ENCODE measurements at regions not wholly inside any gene's neighbourhood (a gene's known extent, or its start where the extent isn't known, plus 50 kb on each side); places are given as distances from the start of the nearest gene placed in this dataset.

DNA sequence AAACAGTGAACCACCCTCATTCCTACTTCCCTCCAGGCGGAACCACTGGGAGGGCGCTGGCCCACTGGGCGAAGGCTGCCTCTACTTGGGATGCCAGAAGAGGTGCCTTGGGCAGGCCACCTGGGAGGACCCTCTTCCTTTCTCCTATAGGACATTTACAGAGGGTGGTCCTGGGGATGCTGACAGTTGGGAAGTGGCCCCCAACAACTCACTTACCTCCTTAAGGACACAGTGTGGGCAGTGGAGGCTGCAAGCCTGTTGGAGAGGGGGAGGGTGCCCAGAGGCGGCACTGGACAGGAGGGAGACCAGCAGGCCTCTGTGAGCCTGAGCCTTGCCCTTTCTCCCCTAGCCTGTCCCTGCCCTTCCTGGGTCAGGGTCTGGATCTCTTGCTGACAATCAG, 346.4 kb upstream of the HS6ST1 start (continued):
- TF ChIP-seq RAD21 (IDR thresholded peaks at IDR 0.05): no peak

DNA sequence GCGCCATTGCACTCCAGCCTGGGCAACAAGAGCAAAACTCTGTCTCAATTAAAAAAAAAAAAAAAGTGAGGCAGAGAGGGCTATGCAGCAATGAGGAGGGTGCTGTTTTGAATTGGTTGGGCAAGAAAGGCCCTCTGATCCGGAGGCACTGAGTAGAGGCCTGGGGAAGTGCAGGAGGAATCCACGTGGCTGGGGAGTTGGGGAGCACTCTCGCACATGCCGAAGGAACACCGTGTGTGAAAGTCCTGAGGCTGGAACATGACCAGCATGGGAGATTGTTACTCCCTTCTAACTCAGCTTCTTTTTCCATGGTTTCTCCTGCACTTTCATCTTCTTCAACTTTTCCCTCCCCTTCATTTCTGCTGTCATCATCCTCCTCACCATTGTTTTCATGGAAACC, 347.9 kb upstream of the HS6ST1 start:
- TF ChIP-seq EGR1 (IDR thresholded peaks at IDR 0.05; ENCODE audit: low read depth in 2 of 2): no peak
- TF ChIP-seq GABPA (IDR thresholded peaks at IDR 0.05 in 1 of 2, conservative IDR thresholded peaks at IDR 0.05 in 1 of 2): no peak
- TF ChIP-seq, protein P1, sequence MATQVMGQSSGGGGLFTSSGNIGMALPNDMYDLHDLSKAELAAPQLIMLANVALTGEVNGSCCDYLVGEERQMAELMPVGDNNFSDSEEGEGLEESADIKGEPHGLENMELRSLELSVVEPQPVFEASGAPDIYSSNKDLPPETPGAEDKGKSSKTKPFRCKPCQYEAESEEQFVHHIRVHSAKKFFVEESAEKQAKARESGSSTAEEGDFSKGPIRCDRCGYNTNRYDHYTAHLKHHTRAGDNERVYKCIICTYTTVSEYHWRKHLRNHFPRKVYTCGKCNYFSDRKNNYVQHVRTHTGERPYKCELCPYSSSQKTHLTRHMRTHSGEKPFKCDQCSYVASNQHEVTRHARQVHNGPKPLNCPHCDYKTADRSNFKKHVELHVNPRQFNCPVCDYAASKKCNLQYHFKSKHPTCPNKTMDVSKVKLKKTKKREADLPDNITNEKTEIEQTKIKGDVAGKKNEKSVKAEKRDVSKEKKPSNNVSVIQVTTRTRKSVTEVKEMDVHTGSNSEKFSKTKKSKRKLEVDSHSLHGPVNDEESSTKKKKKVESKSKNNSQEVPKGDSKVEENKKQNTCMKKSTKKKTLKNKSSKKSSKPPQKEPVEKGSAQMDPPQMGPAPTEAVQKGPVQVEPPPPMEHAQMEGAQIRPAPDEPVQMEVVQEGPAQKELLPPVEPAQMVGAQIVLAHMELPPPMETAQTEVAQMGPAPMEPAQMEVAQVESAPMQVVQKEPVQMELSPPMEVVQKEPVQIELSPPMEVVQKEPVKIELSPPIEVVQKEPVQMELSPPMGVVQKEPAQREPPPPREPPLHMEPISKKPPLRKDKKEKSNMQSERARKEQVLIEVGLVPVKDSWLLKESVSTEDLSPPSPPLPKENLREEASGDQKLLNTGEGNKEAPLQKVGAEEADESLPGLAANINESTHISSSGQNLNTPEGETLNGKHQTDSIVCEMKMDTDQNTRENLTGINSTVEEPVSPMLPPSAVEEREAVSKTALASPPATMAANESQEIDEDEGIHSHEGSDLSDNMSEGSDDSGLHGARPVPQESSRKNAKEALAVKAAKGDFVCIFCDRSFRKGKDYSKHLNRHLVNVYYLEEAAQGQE (IDR thresholded peaks at IDR 0.05): no peak
- TF ChIP-seq, protein P2, sequence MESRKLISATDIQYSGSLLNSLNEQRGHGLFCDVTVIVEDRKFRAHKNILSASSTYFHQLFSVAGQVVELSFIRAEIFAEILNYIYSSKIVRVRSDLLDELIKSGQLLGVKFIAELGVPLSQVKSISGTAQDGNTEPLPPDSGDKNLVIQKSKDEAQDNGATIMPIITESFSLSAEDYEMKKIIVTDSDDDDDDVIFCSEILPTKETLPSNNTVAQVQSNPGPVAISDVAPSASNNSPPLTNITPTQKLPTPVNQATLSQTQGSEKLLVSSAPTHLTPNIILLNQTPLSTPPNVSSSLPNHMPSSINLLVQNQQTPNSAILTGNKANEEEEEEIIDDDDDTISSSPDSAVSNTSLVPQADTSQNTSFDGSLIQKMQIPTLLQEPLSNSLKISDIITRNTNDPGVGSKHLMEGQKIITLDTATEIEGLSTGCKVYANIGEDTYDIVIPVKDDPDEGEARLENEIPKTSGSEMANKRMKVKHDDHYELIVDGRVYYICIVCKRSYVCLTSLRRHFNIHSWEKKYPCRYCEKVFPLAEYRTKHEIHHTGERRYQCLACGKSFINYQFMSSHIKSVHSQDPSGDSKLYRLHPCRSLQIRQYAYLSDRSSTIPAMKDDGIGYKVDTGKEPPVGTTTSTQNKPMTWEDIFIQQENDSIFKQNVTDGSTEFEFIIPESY (IDR thresholded peaks at IDR 0.05): no peak
- TF ChIP-seq JUND (IDR thresholded peaks at IDR 0.05): no peak
- TF ChIP-seq YY1 (IDR thresholded peaks at IDR 0.05): no peak
- TF ChIP-seq FOXA1 (IDR thresholded peaks at IDR 0.05): no peak
- TF ChIP-seq NR2F2 (IDR thresholded peaks at IDR 0.05): no peak
- no peak for TF ChIP-seq FOXA2 (IDR thresholded peaks at IDR 0.05)
- TF ChIP-seq HNF4A (conservative IDR thresholded peaks at IDR 0.05): no peak
- TF ChIP-seq HNF4G (IDR thresholded peaks at IDR 0.05): no peak
- TF ChIP-seq TAF1 (conservative IDR thresholded peaks at IDR 0.05): no peak
- TF ChIP-seq RXRA (IDR thresholded peaks at IDR 0.05): no peak

DNA sequence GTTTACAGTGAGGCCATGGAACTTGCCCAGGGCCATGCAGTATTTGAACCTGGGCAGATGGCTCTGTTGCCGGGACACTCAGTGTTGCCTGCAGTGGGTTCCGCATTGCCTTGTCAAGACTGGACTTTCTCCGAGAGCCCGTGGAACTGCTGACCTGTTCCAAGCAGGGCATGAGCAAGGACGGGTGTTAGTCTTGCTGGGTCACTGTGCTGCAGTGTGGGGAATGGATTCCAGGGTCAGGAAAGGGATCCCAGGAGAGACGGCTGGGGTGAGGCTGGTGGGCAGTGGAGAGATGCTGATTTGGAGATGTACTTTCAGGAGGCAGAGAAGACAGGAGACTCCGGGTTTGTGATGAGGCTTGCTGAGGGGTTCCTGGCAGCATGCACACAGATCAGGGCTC, 348.7 kb upstream of the HS6ST1 start:
- Histone ChIP-seq H3K27me3 (ENCODE audit: control insufficient read depth in 4 of 4, insufficient read depth in 4 of 4, low read length in 3 of 4) (no peaks in the 10 kb centered on the region), H3K4me1 (ENCODE audit: control insufficient read depth in 4 of 4, insufficient read depth in 4 of 4, low read length in 3 of 4) (no peaks in the 10 kb centered on the region), H3K27ac (ENCODE audit: low read depth in 1 of 2, low read length in 2 of 2) (no peak overlapping the region), H3K36me3 (ENCODE audit: control insufficient read depth in 4 of 4, insufficient read depth in 3 of 4, low read depth in 1 of 4, low read length in 3 of 4) (no peaks in the 10 kb centered on the region), H3K4me3 (ENCODE audit: low read depth in 1 of 3, low read length in 3 of 3) (no peak overlapping the region), H3K9ac (ENCODE audit: low read depth in 1 of 2, low read length in 2 of 2) (no peak overlapping the region), H3K9me3 (ENCODE audit: control insufficient read depth in 4 of 4, low read length in 3 of 4) (no peaks in the 10 kb centered on the region)
- no peak for DNase-seq (ENCODE audit: low spot score)
- 85% methylated on average over 7 of the region's 7 CpGs for WGBS
- TF ChIP-seq EGR1 (IDR thresholded peaks at IDR 0.05; ENCODE audit: low read depth in 2 of 2) (no peak), NR2F2 (IDR thresholded peaks at IDR 0.05) (no peak), HNF4A (conservative IDR thresholded peaks at IDR 0.05) (no peak), GABPA (IDR thresholded peaks at IDR 0.05 in 1 of 2, conservative IDR thresholded peaks at IDR 0.05 in 1 of 2) (no peak), HNF4G (IDR thresholded peaks at IDR 0.05) (no peak), SP1 (IDR thresholded peaks at IDR 0.05) (no peak), RAD21 (IDR thresholded peaks at IDR 0.05) (no peak), FOXA2 (IDR thresholded peaks at IDR 0.05) (no peak), FOXA1 (IDR thresholded peaks at IDR 0.05) (no peak)
- TF ChIP-seq, protein P3, sequence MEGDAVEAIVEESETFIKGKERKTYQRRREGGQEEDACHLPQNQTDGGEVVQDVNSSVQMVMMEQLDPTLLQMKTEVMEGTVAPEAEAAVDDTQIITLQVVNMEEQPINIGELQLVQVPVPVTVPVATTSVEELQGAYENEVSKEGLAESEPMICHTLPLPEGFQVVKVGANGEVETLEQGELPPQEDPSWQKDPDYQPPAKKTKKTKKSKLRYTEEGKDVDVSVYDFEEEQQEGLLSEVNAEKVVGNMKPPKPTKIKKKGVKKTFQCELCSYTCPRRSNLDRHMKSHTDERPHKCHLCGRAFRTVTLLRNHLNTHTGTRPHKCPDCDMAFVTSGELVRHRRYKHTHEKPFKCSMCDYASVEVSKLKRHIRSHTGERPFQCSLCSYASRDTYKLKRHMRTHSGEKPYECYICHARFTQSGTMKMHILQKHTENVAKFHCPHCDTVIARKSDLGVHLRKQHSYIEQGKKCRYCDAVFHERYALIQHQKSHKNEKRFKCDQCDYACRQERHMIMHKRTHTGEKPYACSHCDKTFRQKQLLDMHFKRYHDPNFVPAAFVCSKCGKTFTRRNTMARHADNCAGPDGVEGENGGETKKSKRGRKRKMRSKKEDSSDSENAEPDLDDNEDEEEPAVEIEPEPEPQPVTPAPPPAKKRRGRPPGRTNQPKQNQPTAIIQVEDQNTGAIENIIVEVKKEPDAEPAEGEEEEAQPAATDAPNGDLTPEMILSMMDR (IDR thresholded peaks at IDR 0.05; ENCODE audit: low read depth, low read length, missing input control): no peak
- TF ChIP-seq, protein P2 (IDR thresholded peaks at IDR 0.05): no peak
- TF ChIP-seq, protein P1 (IDR thresholded peaks at IDR 0.05): no peak
- TF ChIP-seq, protein P4, sequence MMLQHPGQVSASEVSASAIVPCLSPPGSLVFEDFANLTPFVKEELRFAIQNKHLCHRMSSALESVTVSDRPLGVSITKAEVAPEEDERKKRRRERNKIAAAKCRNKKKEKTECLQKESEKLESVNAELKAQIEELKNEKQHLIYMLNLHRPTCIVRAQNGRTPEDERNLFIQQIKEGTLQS (IDR thresholded peaks at IDR 0.05): no peak

More for the DNA sequence above, 347.9 kb upstream of the HS6ST1 start:
- no peak overlapping the region for H3K27ac ChIP-seq (ENCODE audit: low read depth in 1 of 2, low read length in 2 of 2)
- no peaks in the 10 kb centered on the region for H3K36me3 ChIP-seq (ENCODE audit: control insufficient read depth in 4 of 4, insufficient read depth in 3 of 4, low read depth in 1 of 4, low read length in 3 of 4)
- no peak overlapping the region for H3K4me3 ChIP-seq (ENCODE audit: low read depth in 1 of 3, low read length in 3 of 3)
- no peak for DNase-seq (ENCODE audit: low spot score)
- no peaks in the 10 kb centered on the region for H3K9me3 ChIP-seq (ENCODE audit: control insufficient read depth in 4 of 4, low read length in 3 of 4)
- H3K4me1 ChIP-seq (ENCODE audit: control insufficient read depth in 4 of 4, insufficient read depth in 4 of 4, low read length in 3 of 4): no peaks in the 10 kb centered on the region
- 91% methylated on average over 6 of the region's 6 CpGs for WGBS
- H3K9ac ChIP-seq (ENCODE audit: low read depth in 1 of 2, low read length in 2 of 2): no peak overlapping the region
- no peaks in the 10 kb centered on the region for H3K27me3 ChIP-seq (ENCODE audit: control insufficient read depth in 4 of 4, insufficient read depth in 4 of 4, low read length in 3 of 4)

Data from liver (tissue), 8 donors.